HepG2 (cell line): ENCODE measurements at regions not wholly inside any gene's neighbourhood (a gene's known extent, or its start where the extent isn't known, plus 50 kb on each side); places are given as distances from the start of the nearest gene placed in this dataset.
"Not testable (repeated sequence)": the region's sequence is repeated elsewhere in the genome, so short reads cannot be mapped to it uniquely, and the experiment has no call there.

Experiments used
- ATAC-seq: fragments of 200-7000 bp; cut with Tn5 transposase; 3 replicates; pipeline ENCODE4 v1.9.1; 2020; ENCODE audit warnings: mild to moderate bottlenecking, moderate library complexity
- BruUV-seq: library from RNA; stranded (reverse); fragments of 400-500 nt; replicated peaks from 2 replicates; lab custom pipeline; 2021; lab: Mats Ljungman, UMichigan
- CTCF ChIA-PET: fragments of 300-600 bp; formaldehyde crosslinking; extraction: SDS; loops from one replicate; lab custom pipeline; 2021; ENCODE audit warnings: low total read pairs, inconsistent platforms, low intra/inter-chr PET ratio; lab: Yijun Ruan, JAX
- POLR2A ChIA-PET: fragments of 350-600 bp; sonication (Branson Sonifier 250); formaldehyde crosslinking; loops from one replicate; lab custom pipeline; 2020; ENCODE audit warnings: antibody characterized with exemption, inconsistent platforms; lab: Yijun Ruan, JAX
- DNase-seq: peaks from one replicate; pipeline ENCODE4 v3.0.0-alpha.2; 2015; ENCODE audit warnings: low spot score
- FAIRE-seq: peaks from 3 replicates; lab custom pipeline; 2011; peaks lifted over from hg19 to GRCh38; lab: Jason Lieb, UNC
- H2AFZ ChIP-seq: one replicate; pipeline ENCODE4 v1.6.1; 2011; ENCODE audit warnings: low read length, inconsistent platforms
- H3K27ac ChIP-seq: fragments of 300-600 bp; 3 replicates; pipeline ENCODE4 v1.8.0; 2011; ENCODE audit warnings: mixed run types, mild to moderate bottlenecking, mixed read lengths, low read length, inconsistent platforms; ENCODE audit not compliant: insufficient read depth; ENCODE audit errors: extremely low read length
- H3K27me3 ChIP-seq, 2 experiments: fragments of 200-600 bp in 1 of 2; 2 replicates in 1 of 2; 3 replicates in 1 of 2; pipeline versions ENCODE4 v1.6.0 to v1.8.0; 2011; ENCODE audit warnings: low read length in 2 of 2, mild to moderate bottlenecking in 2 of 2, moderate library complexity in 2 of 2, inconsistent platforms in 1 of 2; ENCODE audit not compliant: insufficient read depth in 2 of 2, control insufficient read depth in 1 of 2
- H3K36me3 ChIP-seq, 2 experiments: fragments of 200-600 bp in 1 of 2; replicated peaks in 1 of 2; 2 replicates in 1 of 2; 3 replicates in 1 of 2; pipeline versions ENCODE4 v1.5.1 to v1.8.0; 2011; ENCODE audit warnings: low read length in 2 of 2, inconsistent platforms in 1 of 2; ENCODE audit not compliant: insufficient read depth in 2 of 2, control insufficient read depth in 1 of 2
- H3K4me1 ChIP-seq: 2 replicates; pipeline ENCODE4 v1.5.1; 2012; ENCODE audit warnings: low read length, inconsistent platforms; ENCODE audit not compliant: insufficient read depth
- H3K4me2 ChIP-seq: 2 replicates; pipeline ENCODE4 v1.6.0; 2011; ENCODE audit warnings: low read depth, low read length, inconsistent platforms
- H3K4me3 ChIP-seq, 3 experiments: fragments of 200-600 bp in 1 of 3; sonication (generic), shearing (Covaris generic) in 1 of 3; replicated peaks in 1 of 3; 2 replicates each; pipeline ENCODE4 v1.5.1; 2011 to 2016; ENCODE audit warnings: low read length in 3 of 3, inconsistent platforms in 2 of 3, low read depth in 2 of 3, mild to moderate bottlenecking in 2 of 3, control low read depth in 1 of 3, mixed read lengths in 1 of 3; ENCODE audit not compliant: insufficient read depth in 1 of 3
- H3K79me2 ChIP-seq: one replicate; pipeline ENCODE4 v1.6.1; 2011; ENCODE audit warnings: low read length, inconsistent platforms; ENCODE audit not compliant: insufficient read depth
- H3K9ac ChIP-seq: 2 replicates; pipeline ENCODE4 v1.6.0; 2011; ENCODE audit warnings: mild to moderate bottlenecking, low read depth, low read length, inconsistent platforms; ENCODE audit not compliant: insufficient read depth
- H3K9me3 ChIP-seq: 2 replicates; pipeline ENCODE4 v1.5.1; 2012; ENCODE audit warnings: mild to moderate bottlenecking, low read length
- H4K20me1 ChIP-seq: 2 replicates; pipeline ENCODE4 v1.6.0; 2011; ENCODE audit warnings: inconsistent platforms, mild to moderate bottlenecking, low read length, moderate library complexity; ENCODE audit not compliant: insufficient read depth
- HMGA1 ChIP-seq: sonication (generic); formaldehyde crosslinking; conservative IDR thresholded peaks from 2 replicates; pipeline ENCODE4 v1.4.0; 2020; ENCODE audit warnings: missing genetic modification reagents
- MAFK ChIP-seq, 2 experiments: IDR thresholded peaks in 1 of 2; conservative IDR thresholded peaks in 1 of 2; 2 replicates each; pipeline ENCODE4 v1.6.1; 2011; ENCODE audit warnings: improper control_type of control experiment in 2 of 2, low read length in 2 of 2
- MEF2D ChIP-seq: sonication (generic); formaldehyde crosslinking; IDR thresholded peaks from 2 replicates; pipeline ENCODE4 v1.5.1; 2020; ENCODE audit warnings: mild to moderate bottlenecking, missing genetic modification reagents
- REL ChIP-seq: sonication (generic); formaldehyde crosslinking; conservative IDR thresholded peaks from 2 replicates; pipeline ENCODE4 v1.8.0; 2022; ENCODE audit warnings: mild to moderate bottlenecking, missing genetic modification reagents, moderate library complexity
- RFX5 ChIP-seq: IDR thresholded peaks from 2 replicates; pipeline ENCODE4 v1.6.1; 2011; ENCODE audit warnings: low read depth, low read length, improper control_type of control experiment
- ZNF670 ChIP-seq: sonication (generic); formaldehyde crosslinking; IDR thresholded peaks from 2 replicates; pipeline ENCODE4 v1.8.0; 2022; ENCODE audit warnings: mild to moderate bottlenecking, missing genetic modification reagents, borderline replicate concordance
- WGBS: methylation state at CpG from one replicate; pipeline ENCODE4 v1.1.6; 2017; ENCODE audit warnings: low lambda C conversion rate; 5-methylcytosine and 5-hydroxymethylcytosine counted together
- in situ Hi-C: cut with HindIII; loops from 2 replicates; pipeline ENCODE4 v1.10.0; 2017; ENCODE audit warnings: low pct_unique_long_range_greater_than_20kb; ENCODE audit not compliant: extremely low pct_ligation_motif_present
- intact Hi-C: fragments of 100-400 bp; cut with micrococcal nuclease; formaldehyde crosslinking; loops from one replicate; pipeline ENCODE4 v1.10.0; 2022; ENCODE audit not compliant: unreplicated experiment

- not testable (repeated sequence) for BruUV-seq, H3K4me2 ChIP-seq
Observed at GRCh38 chr9:78431039-78431438, 134.1 kb downstream of the PSAT1 start.

GRCh38 chr9:78436873-78437272 is 139.9 kb downstream of the PSAT1 start:
- no peak overlapping the region for H3K4me3 ChIP-seq
- no peak for FAIRE-seq
- H3K4me2 ChIP-seq: no peak overlapping the region
- BruUV-seq: no TSS peak
- no peaks in the 10 kb centered on the region; a peak in 1 of 5 replicates for H3K27me3 ChIP-seq
- H3K4me1 ChIP-seq: no peaks in the 10 kb centered on the region
- TF ChIP-seq REL: no peak
- TF ChIP-seq ZNF670: no peak
- no peak for TF ChIP-seq HMGA1 (CRISPR knock-in tag)
- 0 out of 2 replicates have a peak, but pooled peaks have one; percentile 29 for TF ChIP-seq RFX5
- no peak for TF ChIP-seq MEF2D (CRISPR knock-in tag)
- ATAC-seq: no peak
- H3K27ac ChIP-seq: no peak overlapping the region
- ChIA-PET POLR2A (no interaction called here), CTCF (no interaction called here)
- no peaks in the 10 kb centered on the region for H3K9me3 ChIP-seq
- WGBS: 24% methylated on average over 2 of the region's 2 CpGs
- no peaks in the 10 kb centered on the region for H4K20me1 ChIP-seq
- H3K79me2 ChIP-seq: no peaks in the 10 kb centered on the region
- intact Hi-C loops (no loop called here), in situ Hi-C loops (no loop called here)
- no peak overlapping the region for H2AFZ ChIP-seq
- H3K9ac ChIP-seq: no peak overlapping the region
- no peaks in the 10 kb centered on the region for H3K36me3 ChIP-seq
- DNase-seq: no peak

More at GRCh38 chr9:78431039-78431438, 134.1 kb downstream of the PSAT1 start:
- WGBS: 69% methylated on average over 4 of the region's 6 CpGs
- ATAC-seq, H3K27me3 ChIP-seq, H4K20me1 ChIP-seq, H2AFZ ChIP-seq, intact Hi-C loops, H3K4me1 ChIP-seq, H3K9me3 ChIP-seq, DNase-seq, H3K9ac ChIP-seq, H3K4me3 ChIP-seq, CTCF ChIA-PET, FAIRE-seq, POLR2A ChIA-PET, H3K79me2 ChIP-seq, H3K27ac ChIP-seq, H3K36me3 ChIP-seq, in situ Hi-C loops: not testable (repeated sequence)
- peak in 1 of 2 experiments; percentile 44; a peak in 2 of 4 replicates for TF ChIP-seq MAFK (conservative IDR thresholded peaks at IDR 0.05 in 1 of 2, IDR thresholded peaks at IDR 0.05 in 1 of 2; ENCODE audit: low read length in 2 of 2)
